GM23338 (cell line): ENCODE measurements at regions not wholly inside any gene's neighbourhood (a gene's known extent, or its start where the extent isn't known, plus 50 kb on each side); places are given as distances from the start of the nearest gene placed in this dataset.
"Not testable (repeated sequence)": the region's sequence is repeated elsewhere in the genome, so short reads cannot be mapped to it uniquely, and the experiment has no call there.

Experiments used
- ATAC-seq: fragments of 200-7000 bp; cut with Tn5 transposase; 3 replicates; pipeline ENCODE4 v1.9.1; 2020
- DNase-seq: peaks from one replicate; pipeline ENCODE4 v3.0.0-alpha.2; 2015; ENCODE audit warnings: low spot score
- H2AFZ ChIP-seq: fragments of 200-600 bp; sonication (generic); 2 replicates; pipeline ENCODE4 v1.8.0; 2016; ENCODE audit warnings: antibody characterized with exemption, mild to moderate bottlenecking, moderate library complexity
- H3F3A ChIP-seq: fragments of 200-600 bp; sonication (generic); replicated peaks from 2 replicates; pipeline ENCODE4 v1.8.0; 2017; ENCODE audit warnings: antibody characterized with exemption, mixed run types, low read depth
- H3K27ac ChIP-seq: fragments of 200-600 bp; sonication (generic); 2 replicates; pipeline ENCODE4 v1.6.1; 2016; ENCODE audit warnings: low read depth
- H3K27me3 ChIP-seq: fragments of 200-600 bp; sonication (generic); 2 replicates; pipeline ENCODE4 v1.8.0; 2016; ENCODE audit warnings: mild to moderate bottlenecking, mixed run types, moderate library complexity; ENCODE audit not compliant: insufficient read depth
- H3K36me3 ChIP-seq: fragments of 200-600 bp; sonication (generic); 2 replicates; pipeline ENCODE4 v1.8.0; 2016; ENCODE audit warnings: mild to moderate bottlenecking; ENCODE audit not compliant: insufficient read depth
- H3K4me1 ChIP-seq: fragments of 200-600 bp; sonication (generic); 2 replicates; pipeline ENCODE4 v1.8.0; 2016; ENCODE audit warnings: mild to moderate bottlenecking, moderate library complexity; ENCODE audit not compliant: insufficient read depth
- H3K4me2 ChIP-seq: fragments of 200-600 bp; sonication (generic); 2 replicates; pipeline ENCODE4 v1.7.1; 2017; ENCODE audit warnings: mixed run types
- H3K4me3 ChIP-seq: fragments of 200-600 bp; sonication (generic); 2 replicates; pipeline ENCODE4 v1.6.1; 2016; ENCODE audit warnings: mixed run types
- H3K79me2 ChIP-seq: fragments of 200-600 bp; sonication (generic); replicated peaks from 2 replicates; pipeline ENCODE4 v1.8.0; 2017; ENCODE audit warnings: mild to moderate bottlenecking; ENCODE audit not compliant: insufficient read depth
- H3K9me2 ChIP-seq: fragments of 200-600 bp; sonication (generic); 2 replicates; pipeline ENCODE4 v1.8.0; 2017; ENCODE audit not compliant: insufficient read depth
- H4K20me1 ChIP-seq: fragments of 200-600 bp; sonication (generic); replicated peaks from 2 replicates; pipeline ENCODE4 v1.8.0; 2017; ENCODE audit warnings: mild to moderate bottlenecking; ENCODE audit not compliant: insufficient read depth
- H3K27ac Mint-ChIP-seq: 2 replicates; pipeline ENCODE4 v1.8.0; 2020; ENCODE audit warnings: inconsistent platforms, mild to moderate bottlenecking, moderate library complexity, mixed read lengths
- H3K27me3 Mint-ChIP-seq: 3 replicates; pipeline ENCODE4 v1.8.0; 2022; ENCODE audit warnings: low read depth, mild to moderate bottlenecking, moderate library complexity, mixed read lengths, inconsistent platforms; ENCODE audit not compliant: insufficient read depth, poor library complexity
- H3K36me3 Mint-ChIP-seq: 3 replicates; pipeline ENCODE4 v1.8.0; 2021; ENCODE audit warnings: low read depth, mild to moderate bottlenecking, inconsistent platforms, moderate library complexity, mixed read lengths
- H3K4me1 Mint-ChIP-seq: 3 replicates; pipeline ENCODE4 v1.8.0; 2020; ENCODE audit warnings: mild to moderate bottlenecking, inconsistent platforms, mixed read lengths
- H3K4me3 Mint-ChIP-seq: 3 replicates; pipeline ENCODE4 v1.8.0; 2021; ENCODE audit warnings: moderate library complexity, mild to moderate bottlenecking, inconsistent platforms, mixed read lengths
- H3K9me3 Mint-ChIP-seq: 3 replicates; pipeline ENCODE4 v1.8.0; 2020; ENCODE audit warnings: moderate library complexity, mild to moderate bottlenecking, inconsistent platforms, mixed read lengths
- CREB1 ChIP-seq: fragments of 250-450 bp; sonication (Bioruptor Pico); IDR thresholded peaks from 2 replicates; pipeline ENCODE4 v1.5.0; 2020; ENCODE audit warnings: low read depth, mild to moderate bottlenecking, moderate library complexity
- CTCF ChIP-seq, 2 experiments: fragments of 200-600 bp in 1 of 2; sonication (generic) in 1 of 2; conservative IDR thresholded peaks; 2 replicates each; pipeline versions ENCODE4 v1.5.1 to v1.6.1; 2016 to 2017; ENCODE audit warnings: antibody characterized with exemption in 2 of 2, low read depth in 2 of 2, mild to moderate bottlenecking in 2 of 2, moderate library complexity in 1 of 2
- ETS1 ChIP-seq: IDR thresholded peaks from 2 replicates; pipeline ENCODE4 v1.6.1; 2016; ENCODE audit warnings: antibody characterized with exemption
- EZH2 ChIP-seq: fragments of 200-600 bp; sonication (generic); IDR thresholded peaks from one replicate; pipeline ENCODE4 v1.8.0; 2017; ENCODE audit warnings: antibody characterized with exemption, mild to moderate bottlenecking, low read depth; ENCODE audit not compliant: unreplicated experiment
- EZH2phosphoT487 ChIP-seq: fragments of 200-600 bp; sonication (generic); IDR thresholded peaks from one replicate; pipeline ENCODE4 v1.8.1; 2018; ENCODE audit warnings: antibody characterized with exemption; ENCODE audit not compliant: unreplicated experiment
- JUNB ChIP-seq: IDR thresholded peaks from one replicate; pipeline ENCODE4 v1.6.1; 2016; ENCODE audit warnings: antibody characterized with exemption; ENCODE audit not compliant: unreplicated experiment
- NANOG ChIP-seq: IDR thresholded peaks from 2 replicates; pipeline ENCODE4 v1.6.1; 2016; ENCODE audit warnings: antibody characterized with exemption, borderline replicate concordance
- POLR2AphosphoS5 ChIP-seq: IDR thresholded peaks from 2 replicates; pipeline ENCODE4 v1.6.1; 2016; ENCODE audit warnings: antibody characterized with exemption, low read depth
- ZNF114 ChIP-seq: fragments of 250-450 bp; sonication (Bioruptor Pico); IDR thresholded peaks from 2 replicates; pipeline ENCODE4 v1.5.0; 2020; ENCODE audit warnings: mild to moderate bottlenecking, moderate library complexity
- ZNF331 ChIP-seq: fragments of 250-450 bp; sonication (Bioruptor Pico); IDR thresholded peaks from 2 replicates; pipeline ENCODE4 v1.5.0; 2020; ENCODE audit warnings: low read depth, mild to moderate bottlenecking, moderate library complexity

- TF ChIP-seq CTCF (conservative IDR thresholded peaks at IDR 0.05; ENCODE audit: low read depth in 2 of 2) (no peak), ZNF331 (CRISPR knock-in tag) (no peak), EZH2 (no peak), POLR2AphosphoS5 (no peak), CREB1 (no peak), EZH2phosphoT487 (no peak)
These were observed 111.2 kb upstream of the TMSB4Y start (continued) for GRCh38 chrY:13592450-13592849.

GRCh38 chrY:13570931-13571330, 91.1 kb upstream of the UTY start:
- not testable (repeated sequence) for H3K4me3 Mint-ChIP-seq, H3K27me3 ChIP-seq, ATAC-seq, H3K79me2 ChIP-seq, H3K9me2 ChIP-seq, DNase-seq, H3K4me1 ChIP-seq, H3K27me3 Mint-ChIP-seq, H3K27ac Mint-ChIP-seq, H2AFZ ChIP-seq, H3K36me3 ChIP-seq, H4K20me1 ChIP-seq, H3K4me3 ChIP-seq, H3K27ac ChIP-seq, H3K4me1 Mint-ChIP-seq, H3K4me2 ChIP-seq, H3F3A ChIP-seq
- peaks cover 12% of the 10 kb centered on the region; the same call in 2 of the 3 replicates for H3K36me3 Mint-ChIP-seq
- peaks cover 27% of the 10 kb centered on the region for H3K9me3 Mint-ChIP-seq

GRCh38 chrY:13567186-13567585, 87.4 kb upstream of the UTY start:
- Mint-ChIP-seq H3K9me3 (peaks cover 19% of the 10 kb centered on the region), H3K4me3 (no peak overlapping the region), H3K27me3 (no peaks in the 10 kb centered on the region), H3K4me1 (no peaks in the 10 kb centered on the region), H3K36me3 (peaks cover 15% of the 10 kb centered on the region; the same call in 2 of the 3 replicates), H3K27ac (no peak overlapping the region)
- Histone ChIP-seq H3K9me2 (no peaks in the 10 kb centered on the region), H3K36me3 (no peaks in the 10 kb centered on the region), H3K4me2 (no peak overlapping the region), H3F3A (no peaks in the 10 kb centered on the region), H3K79me2 (no peaks in the 10 kb centered on the region), H3K27ac (no peak overlapping the region), H4K20me1 (no peaks in the 10 kb centered on the region), H3K27me3 (no peaks in the 10 kb centered on the region), H2AFZ (no peak overlapping the region), H3K4me1 (no peaks in the 10 kb centered on the region), H3K4me3 (no peak overlapping the region)
- DNase-seq (no peak), ATAC-seq (no peak)
- TF ChIP-seq CREB1 (no peak), NANOG (no peak), ETS1 (no peak), JUNB (no peak), ZNF114 (CRISPR knock-in tag) (no peak), CTCF (conservative IDR thresholded peaks at IDR 0.05; ENCODE audit: low read depth in 2 of 2) (no peak), POLR2AphosphoS5 (no peak)
